Neural cell (in vitro differentiated cells): ENCODE measurements at regions not wholly inside any gene's neighbourhood (a gene's known extent, or its start where the extent isn't known, plus 50 kb on each side); places are given as distances from the start of the nearest gene placed in this dataset.

Source experiments
- EP300 ChIP-seq: fragments of 450-650 bp; conservative IDR thresholded peaks from 2 replicates; pipeline ENCODE4 v1.6.1; 2014; ENCODE audit warnings: antibody characterized with exemption, mild to moderate bottlenecking, moderate library complexity; ENCODE audit not compliant: poor library complexity, severe bottlenecking
- EZH2 ChIP-seq: fragments of 200-600, 300-800 bp; shearing (Covaris generic), sonication (generic); IDR thresholded peaks from 2 replicates; pipeline ENCODE4 v1.6.1; 2014; ENCODE audit warnings: antibody characterized with exemption, low read length, borderline replicate concordance, mild to moderate bottlenecking; ENCODE audit not compliant: insufficient read depth, poor library complexity, severe bottlenecking
- POLR2AphosphoS5 ChIP-seq: IDR thresholded peaks from 2 replicates; pipeline ENCODE4 v1.6.1; 2012
- RAD21 ChIP-seq: fragments of 450-650 bp; conservative IDR thresholded peaks from 2 replicates; pipeline ENCODE4 v1.6.1; 2014; ENCODE audit warnings: antibody characterized with exemption, mild to moderate bottlenecking, moderate library complexity
- SMC3 ChIP-seq: fragments of 450-650 bp; conservative IDR thresholded peaks from 2 replicates; pipeline ENCODE4 v1.6.1; 2014; ENCODE audit warnings: antibody characterized with exemption, mild to moderate bottlenecking, moderate library complexity; ENCODE audit not compliant: poor library complexity
- TAF1 ChIP-seq: IDR thresholded peaks from 2 replicates; pipeline ENCODE4 v1.6.1; 2012; ENCODE audit warnings: low read depth
- TF ChIP-seq, protein P1 (sequence below): fragments of 450-650 bp; IDR thresholded peaks from 2 replicates; pipeline ENCODE4 v1.5.1; 2014; ENCODE audit warnings: antibody characterized with exemption, mild to moderate bottlenecking, moderate library complexity; ENCODE audit not compliant: poor library complexity, severe bottlenecking

DNA sequence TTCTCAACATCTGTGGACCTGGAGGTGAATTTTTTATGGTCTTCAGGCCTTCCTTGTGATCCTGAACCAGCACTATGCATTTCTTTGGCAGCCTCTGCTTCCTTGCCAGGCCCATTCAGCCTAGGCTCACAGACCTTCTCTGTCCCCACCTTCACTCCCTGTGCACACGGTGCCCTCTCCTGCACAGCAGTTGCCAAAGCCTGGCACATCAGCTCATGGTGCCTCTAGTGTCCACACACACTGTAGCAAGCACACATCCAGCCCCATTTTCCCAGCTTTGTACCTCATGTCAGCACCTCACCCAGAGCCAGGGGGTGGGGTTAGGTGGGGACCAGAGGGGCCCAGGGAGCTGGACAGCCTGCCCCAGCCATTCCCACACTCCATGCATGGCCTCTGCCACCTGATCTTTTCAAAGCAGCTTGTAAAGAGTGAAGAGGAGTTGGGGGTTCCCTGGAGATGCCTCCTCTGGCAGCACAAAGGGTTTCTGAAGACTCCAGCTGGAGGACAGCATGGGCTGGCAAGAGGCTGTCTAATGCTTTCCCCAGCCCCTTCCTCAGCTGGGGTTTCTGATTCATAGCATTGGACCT lies 57.9 kb upstream of the TMEM72 start:
- TF ChIP-seq, protein P1, sequence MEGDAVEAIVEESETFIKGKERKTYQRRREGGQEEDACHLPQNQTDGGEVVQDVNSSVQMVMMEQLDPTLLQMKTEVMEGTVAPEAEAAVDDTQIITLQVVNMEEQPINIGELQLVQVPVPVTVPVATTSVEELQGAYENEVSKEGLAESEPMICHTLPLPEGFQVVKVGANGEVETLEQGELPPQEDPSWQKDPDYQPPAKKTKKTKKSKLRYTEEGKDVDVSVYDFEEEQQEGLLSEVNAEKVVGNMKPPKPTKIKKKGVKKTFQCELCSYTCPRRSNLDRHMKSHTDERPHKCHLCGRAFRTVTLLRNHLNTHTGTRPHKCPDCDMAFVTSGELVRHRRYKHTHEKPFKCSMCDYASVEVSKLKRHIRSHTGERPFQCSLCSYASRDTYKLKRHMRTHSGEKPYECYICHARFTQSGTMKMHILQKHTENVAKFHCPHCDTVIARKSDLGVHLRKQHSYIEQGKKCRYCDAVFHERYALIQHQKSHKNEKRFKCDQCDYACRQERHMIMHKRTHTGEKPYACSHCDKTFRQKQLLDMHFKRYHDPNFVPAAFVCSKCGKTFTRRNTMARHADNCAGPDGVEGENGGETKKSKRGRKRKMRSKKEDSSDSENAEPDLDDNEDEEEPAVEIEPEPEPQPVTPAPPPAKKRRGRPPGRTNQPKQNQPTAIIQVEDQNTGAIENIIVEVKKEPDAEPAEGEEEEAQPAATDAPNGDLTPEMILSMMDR, result peak; percentile 14
- no peak for TF ChIP-seq POLR2AphosphoS5
- TF ChIP-seq EZH2, result no peak
- no peak for TF ChIP-seq TAF1
- no peak for TF ChIP-seq RAD21
- TF ChIP-seq EP300, result no peak
- TF ChIP-seq SMC3, result no peak
